Upper lobe of left lung (tissue), 6 donors: ENCODE measurements at regions not wholly inside any gene's neighbourhood (a gene's known extent, or its start where the extent isn't known, plus 50 kb on each side); places are given as distances from the start of the nearest gene placed in this dataset.

Experiments
- ATAC-seq, 2 donors: fragments of 200-7000 bp; cut with Tn5 transposase; one replicate each; pipeline ENCODE4 v1.9.1; 2022; ENCODE audit warnings: mild to moderate bottlenecking in 2 of 2, moderate library complexity in 2 of 2; ENCODE audit not compliant: low FRiP score in 2 of 2
- DNase-seq, 2 donors: peaks; one replicate each; pipeline ENCODE4 v3.0.0-alpha.2; 2019 to 2020
- H3K27ac ChIP-seq, 4 donors: fragments of 200-600 bp; sonication (generic); one replicate each; pipeline ENCODE4 v1.5.1; 2016 to 2019
- H3K27me3 ChIP-seq, 4 donors: fragments of 200-600 bp; sonication (generic); one replicate each; pipeline ENCODE4 v1.5.1; 2017 to 2019
- H3K36me3 ChIP-seq, 4 donors: fragments of 200-600 bp; sonication (generic); one replicate each; pipeline ENCODE4 v1.5.1; 2016 to 2019
- H3K4me1 ChIP-seq, 4 donors: fragments of 200-600 bp; sonication (generic); one replicate each; pipeline ENCODE4 v1.5.1; 2018 to 2019
- H3K4me3 ChIP-seq, 4 donors: fragments of 200-600 bp; sonication (generic); one replicate each; pipeline ENCODE4 v1.5.1; 2017 to 2019; ENCODE audit warnings: mild to moderate bottlenecking in 2 of 4, moderate library complexity in 1 of 4
- H3K9me3 ChIP-seq, 4 donors: fragments of 200-600 bp; sonication (generic); one replicate each; pipeline ENCODE4 v1.5.1; 2018 to 2019
- EP300 ChIP-seq, 4 donors: sonication (generic); formaldehyde crosslinking; IDR thresholded peaks; one replicate each; pipeline ENCODE4 v1.5.1; 2017; ENCODE audit warnings: antibody characterized with exemption in 4 of 4, control low read depth in 2 of 4
- POLR2A ChIP-seq, 4 donors: fragments of 450-650 bp; IDR thresholded peaks; one replicate each; pipeline ENCODE4 v1.5.1; 2016 to 2017; ENCODE audit warnings: antibody characterized with exemption in 4 of 4, mild to moderate bottlenecking in 2 of 4
- POLR2AphosphoS5 ChIP-seq, 2 donors: sonication (generic); formaldehyde crosslinking; IDR thresholded peaks; one replicate each; pipeline ENCODE4 v1.5.1; 2017; ENCODE audit warnings: antibody characterized with exemption in 2 of 2
- WGBS, 2 donors: methylation state at CpG; one replicate each; pipeline ENCODE4 v1.1.5; 2017 to 2018; 5-methylcytosine and 5-hydroxymethylcytosine counted together
- small RNA-seq, 4 donors: library from RNA; depleted of rRNA; stranded (forward); fragments of <200 nt; gene quantifications; one replicate each; pipeline ENCODE3, GENCODE V24; 2016
- TF ChIP-seq, protein P1 (sequence below), 6 experiments: fragments of 450-650 bp in 4 of 6; fragments of 200-600 bp in 2 of 6; sonication (generic) in 2 of 6; IDR thresholded peaks; one replicate each; pipeline ENCODE4 v1.5.1; 2016 to 2019; ENCODE audit warnings: antibody characterized with exemption in 6 of 6
- donor health status: DM: no; HTN: no; CAD: no; lungs with moderate emphysema.
- donor health status: DM: no; HTN: yes; CAD: no; lungs with severe emphysema.

DNA sequence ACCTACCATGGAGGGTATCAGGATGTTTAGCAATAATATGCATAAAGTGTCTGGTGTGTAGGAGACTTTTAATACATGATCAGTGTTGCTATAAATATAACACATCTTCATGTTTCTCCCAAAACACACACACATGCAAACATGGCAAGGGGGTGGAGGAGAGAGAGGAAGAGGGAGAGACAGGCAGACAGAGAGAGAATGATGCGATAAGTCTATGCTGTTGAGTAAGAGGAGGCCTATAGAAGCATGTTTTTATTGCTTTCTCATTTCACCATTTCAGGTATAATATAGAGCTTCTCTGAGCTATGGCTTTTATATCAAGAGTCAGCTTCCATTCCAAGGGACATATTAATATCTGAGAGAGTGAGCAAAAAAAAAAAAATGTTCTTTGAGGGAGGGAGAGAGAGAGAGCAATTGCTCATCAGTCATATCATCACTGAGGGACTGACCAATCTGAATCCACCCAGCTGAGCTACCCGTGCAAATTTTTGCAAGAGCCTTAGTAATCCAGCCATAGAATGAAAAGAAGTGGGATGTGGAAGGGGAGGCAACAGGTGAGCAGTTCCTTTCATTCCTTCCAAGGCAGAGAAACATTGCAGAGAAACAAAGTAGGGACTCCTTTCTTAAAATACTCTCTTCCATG is 54.8 kb upstream of the RASSF8 start:
- Histone ChIP-seq H3K27me3 (no peaks in the 10 kb centered on the region), H3K9me3 (no peaks in the 10 kb centered on the region), H3K36me3 (no peaks in the 10 kb centered on the region), H3K4me3 (no peak overlapping the region), H3K27ac (no peak overlapping the region), H3K4me1 (no peaks in the 10 kb centered on the region)
- no peak for ATAC-seq
- TF ChIP-seq EP300 (IDR thresholded peaks at IDR 0.05) (no peak), POLR2AphosphoS5 (IDR thresholded peaks at IDR 0.05) (no peak), POLR2A (IDR thresholded peaks at IDR 0.05) (no peak)
- TF ChIP-seq, protein P1, sequence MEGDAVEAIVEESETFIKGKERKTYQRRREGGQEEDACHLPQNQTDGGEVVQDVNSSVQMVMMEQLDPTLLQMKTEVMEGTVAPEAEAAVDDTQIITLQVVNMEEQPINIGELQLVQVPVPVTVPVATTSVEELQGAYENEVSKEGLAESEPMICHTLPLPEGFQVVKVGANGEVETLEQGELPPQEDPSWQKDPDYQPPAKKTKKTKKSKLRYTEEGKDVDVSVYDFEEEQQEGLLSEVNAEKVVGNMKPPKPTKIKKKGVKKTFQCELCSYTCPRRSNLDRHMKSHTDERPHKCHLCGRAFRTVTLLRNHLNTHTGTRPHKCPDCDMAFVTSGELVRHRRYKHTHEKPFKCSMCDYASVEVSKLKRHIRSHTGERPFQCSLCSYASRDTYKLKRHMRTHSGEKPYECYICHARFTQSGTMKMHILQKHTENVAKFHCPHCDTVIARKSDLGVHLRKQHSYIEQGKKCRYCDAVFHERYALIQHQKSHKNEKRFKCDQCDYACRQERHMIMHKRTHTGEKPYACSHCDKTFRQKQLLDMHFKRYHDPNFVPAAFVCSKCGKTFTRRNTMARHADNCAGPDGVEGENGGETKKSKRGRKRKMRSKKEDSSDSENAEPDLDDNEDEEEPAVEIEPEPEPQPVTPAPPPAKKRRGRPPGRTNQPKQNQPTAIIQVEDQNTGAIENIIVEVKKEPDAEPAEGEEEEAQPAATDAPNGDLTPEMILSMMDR (IDR thresholded peaks at IDR 0.05): no peak
- WGBS, 2 donors: 93 to 94% methylated on average over 2 of the region's 2 CpGs
- no peak for DNase-seq

- no peak overlapping the region for H3K27ac ChIP-seq
- TF ChIP-seq, protein P1 (IDR thresholded peaks at IDR 0.05): no peak
- no peak for TF ChIP-seq EP300 (IDR thresholded peaks at IDR 0.05)
- TF ChIP-seq POLR2A (IDR thresholded peaks at IDR 0.05): no peak
- DNase-seq (no peak), ATAC-seq (no peak)
- H3K4me1 ChIP-seq: no peaks in the 10 kb centered on the region
- H3K9me3 ChIP-seq: no peaks in the 10 kb centered on the region
- no peak overlapping the region for H3K4me3 ChIP-seq
- no peaks in the 10 kb centered on the region for H3K36me3 ChIP-seq
- H3K27me3 ChIP-seq: no peaks in the 10 kb centered on the region
- WGBS, 2 donors: 100% methylated on average over 1 of the region's 1 CpG
Observed at GRCh38 chr12:25904442-25904841, 54.0 kb upstream of the RASSF8 start.

DNA sequence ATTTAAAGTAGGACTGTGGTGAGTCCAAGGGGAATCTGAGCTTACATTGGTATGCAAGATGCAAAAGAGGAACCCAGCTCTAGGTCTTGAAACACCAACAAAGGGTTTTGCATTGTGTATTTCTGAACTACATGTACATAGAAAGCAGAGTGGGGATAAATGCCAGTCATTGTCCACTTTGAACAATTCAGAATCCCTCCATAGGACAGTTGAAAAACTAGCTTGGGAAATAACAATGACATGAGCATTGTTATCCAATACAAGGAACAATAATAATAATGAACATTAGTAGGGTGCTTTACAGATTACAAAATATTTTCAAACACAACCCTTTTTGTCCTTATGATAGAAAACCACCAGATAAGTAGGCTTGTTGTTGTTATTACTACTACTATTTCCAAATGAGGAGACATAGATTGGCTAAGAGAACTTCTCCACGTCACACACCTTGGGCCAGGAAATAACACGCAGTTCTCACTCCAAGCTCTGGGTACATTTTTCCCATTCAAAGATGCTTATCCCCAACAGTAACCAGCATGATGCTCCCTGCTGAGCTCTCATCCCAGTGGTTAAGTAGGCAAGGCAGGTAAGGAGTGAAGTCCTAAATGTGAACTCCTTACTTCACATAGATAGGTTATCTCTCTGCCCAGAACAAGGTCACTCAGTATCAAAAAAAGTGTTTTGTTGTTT is 51.7 kb upstream of the RASSF8 start:
- no peak for TF ChIP-seq POLR2AphosphoS5 (IDR thresholded peaks at IDR 0.05)
- no peak for TF ChIP-seq POLR2A (IDR thresholded peaks at IDR 0.05)
- TF ChIP-seq, protein P1 (IDR thresholded peaks at IDR 0.05): no peak
- no peak for TF ChIP-seq EP300 (IDR thresholded peaks at IDR 0.05)
- H3K4me3 ChIP-seq: no peak overlapping the region
- no peaks in the 10 kb centered on the region for H3K4me1 ChIP-seq
- no peaks in the 10 kb centered on the region for H3K9me3 ChIP-seq
- H3K36me3 ChIP-seq: no peaks in the 10 kb centered on the region
- no peaks in the 10 kb centered on the region for H3K27me3 ChIP-seq
- 92 to 96% methylated on average over 2 of the region's 2 CpGs for WGBS, 2 donors
- ATAC-seq: no peak
- DNase-seq: no peak
- no peak overlapping the region for H3K27ac ChIP-seq

Small RNA genes lying in the stretch of these regions (small RNA-seq; reads per million reads assigned to genes)
- gene RN7SKP262: 0 reads per million in 4 donors
